Effector CD4-positive, alpha-beta T cell (primary cell): ENCODE measurements at regions not wholly inside any gene's neighbourhood (a gene's known extent, or its start where the extent isn't known, plus 50 kb on each side); places are given as distances from the start of the nearest gene placed in this dataset.
"Not testable (repeated sequence)": the region's sequence is repeated elsewhere in the genome, so short reads cannot be mapped to it uniquely, and the experiment has no call there.

Source experiments
- DNase-seq: peaks from one replicate; pipeline ENCODE4 v3.0.0-alpha.2; 2020

- no peak for DNase-seq
These were observed 443.9 kb downstream of the BUD13 start for GRCh38 chr11:116328851-116329250.

GRCh38 chr11:116328391-116328790 is 444.4 kb downstream of the BUD13 start:
- DNase-seq: no peak

DNA sequence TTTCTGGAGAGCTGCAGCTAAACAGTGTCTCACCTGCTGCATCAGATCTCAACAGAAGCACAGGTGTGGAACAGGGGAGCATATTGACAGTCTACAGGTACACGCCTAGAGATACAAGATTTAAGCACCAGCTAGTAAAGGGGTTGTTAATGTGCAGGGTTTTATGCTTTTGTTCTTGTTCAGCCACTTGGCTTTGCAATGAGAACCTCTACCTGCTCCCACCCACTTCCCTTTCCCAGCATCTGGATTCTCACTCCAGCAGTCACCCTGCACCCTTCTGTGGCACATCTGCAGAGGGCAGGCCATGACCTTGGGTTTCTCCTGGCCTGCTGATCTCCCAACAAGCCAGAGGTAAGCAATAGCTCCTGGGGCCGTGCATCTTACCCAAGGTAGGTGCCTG is 446.6 kb downstream of the BUD13 start:
- DNase-seq: no peak

DNA sequence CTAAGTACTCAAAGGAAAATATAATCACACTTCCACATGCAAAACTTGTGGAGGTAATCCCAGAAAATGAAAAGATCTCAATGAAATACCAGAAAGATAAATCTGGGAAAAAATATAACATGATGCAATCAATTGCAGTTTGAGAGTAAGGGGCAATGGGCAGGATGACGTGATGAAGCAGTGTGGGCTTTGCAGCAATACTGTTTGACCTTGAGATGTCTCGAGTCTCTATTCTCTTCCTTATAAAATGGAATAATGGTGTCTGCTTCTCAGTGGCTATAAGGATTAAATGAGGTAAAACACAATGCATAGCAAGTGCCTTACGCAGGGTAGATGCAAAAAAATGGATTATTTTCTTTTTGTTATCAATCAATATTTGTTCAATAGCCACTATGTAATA is 447.5 kb downstream of the BUD13 start:
- DNase-seq: no peak

- not testable (repeated sequence) for DNase-seq
These were observed 448.7 kb downstream of the BUD13 start for GRCh38 chr11:116324077-116324476.

- DNase-seq: no peak
These were observed 455.6 kb downstream of the BUD13 start for GRCh38 chr11:116317212-116317611.

DNA sequence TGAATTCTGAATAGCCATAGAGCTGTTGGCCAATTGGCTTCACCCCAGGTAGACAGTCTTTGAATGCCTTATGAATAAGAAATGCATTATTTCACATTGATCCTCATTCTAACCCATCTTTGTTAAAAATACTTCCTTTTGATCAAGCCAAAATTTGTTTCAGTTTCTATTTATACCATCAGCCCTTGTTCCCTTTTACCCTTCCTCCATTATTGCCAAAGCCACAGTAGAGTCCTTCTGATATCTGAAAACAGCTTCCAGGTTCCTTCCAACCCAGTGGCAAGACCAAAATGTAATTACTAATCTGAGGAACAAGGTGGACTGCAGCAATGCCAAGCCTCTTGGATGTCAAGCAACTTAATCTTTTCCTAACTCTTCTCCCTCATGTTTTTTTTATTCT is 458.8 kb downstream of the BUD13 start:
- no peak for DNase-seq

DNA sequence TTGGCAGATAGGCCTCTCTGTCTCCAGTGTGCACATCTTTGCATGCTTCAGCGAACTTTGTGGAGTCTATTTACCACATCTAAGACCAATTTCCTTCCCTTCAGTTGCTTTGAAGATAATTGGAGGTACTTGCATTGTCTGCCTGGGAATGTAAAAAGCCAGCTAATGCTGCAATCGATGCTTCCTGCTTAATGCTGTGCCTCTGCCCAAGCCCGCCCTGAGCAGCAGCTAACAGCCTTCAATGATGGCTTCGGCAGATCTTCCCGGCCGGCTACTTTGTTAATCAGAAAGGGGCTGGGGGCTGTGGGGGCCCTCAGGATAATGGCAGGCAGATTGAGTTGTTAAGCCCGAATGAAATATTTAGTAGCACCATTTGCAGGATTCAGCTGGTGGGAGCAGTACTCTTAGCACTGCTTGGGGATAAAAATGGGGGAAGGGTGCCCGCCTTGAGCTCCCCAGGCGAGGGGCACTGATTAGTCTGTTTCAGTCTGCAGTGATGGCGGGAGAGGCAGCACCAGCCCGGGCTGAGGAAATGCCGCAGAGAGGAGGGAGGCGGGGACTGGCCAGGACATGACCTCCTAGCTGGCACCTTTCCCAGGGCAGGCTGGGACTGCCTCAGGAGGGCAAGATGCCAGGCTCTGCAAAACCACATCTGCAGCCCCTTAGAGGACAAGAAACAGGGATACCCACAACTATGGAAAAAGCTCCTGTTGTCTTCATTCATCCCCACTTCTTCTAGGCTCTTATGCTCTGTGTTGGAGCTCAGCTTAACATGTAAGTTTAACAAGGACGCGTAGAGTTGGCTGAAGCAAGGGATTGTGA is 460.0 kb downstream of the BUD13 start:
- DNase-seq: no peak

- DNase-seq: no peak
These were observed 461.6 kb downstream of the BUD13 start for GRCh38 chr11:116311206-116311605.

- no peak for DNase-seq
These were observed 462.1 kb downstream of the BUD13 start for GRCh38 chr11:116310698-116311097.

- no peak for DNase-seq
These were observed 462.6 kb downstream of the BUD13 start for GRCh38 chr11:116310226-116310625.

DNA sequence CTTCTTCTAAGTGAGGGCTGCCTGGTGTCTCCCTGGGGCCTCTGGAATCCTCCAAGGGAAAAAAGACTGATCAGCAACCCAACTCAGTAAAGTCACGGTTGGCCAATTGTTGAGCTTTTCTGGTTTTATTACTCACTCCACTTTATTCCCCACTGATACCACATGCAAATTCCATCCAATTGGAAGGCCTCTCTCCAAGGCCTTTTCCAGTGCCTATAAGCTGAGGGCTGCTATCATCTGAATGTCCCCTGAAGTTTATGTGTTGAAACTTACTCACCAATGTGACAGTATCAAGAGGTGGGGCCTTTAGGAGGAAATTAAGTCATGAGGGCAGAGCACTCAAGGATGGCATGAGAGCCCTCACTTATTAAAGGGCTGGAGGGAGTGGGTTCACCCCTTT is 463.3 kb downstream of the BUD13 start:
- DNase-seq: no peak

DNA sequence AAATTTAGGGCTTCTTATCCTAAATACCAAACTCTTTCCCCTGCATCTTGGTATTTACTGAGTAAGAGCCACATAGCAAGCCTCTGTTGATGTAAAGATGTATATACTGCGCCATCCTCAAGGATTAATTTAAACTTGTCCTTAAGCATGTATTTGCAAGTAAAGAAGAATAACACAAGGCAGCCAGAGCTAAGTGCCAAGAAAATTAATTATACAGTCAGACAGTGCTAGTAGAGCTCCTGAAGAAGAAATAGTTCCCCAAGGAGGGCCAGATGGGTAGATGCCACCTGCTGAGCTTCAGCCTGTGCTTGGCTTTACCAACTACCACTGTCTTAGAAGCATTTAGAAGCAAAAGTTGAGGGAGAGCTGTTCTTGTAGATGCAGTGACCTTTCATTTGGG is 470.0 kb downstream of the BUD13 start:
- no peak for DNase-seq

DNA sequence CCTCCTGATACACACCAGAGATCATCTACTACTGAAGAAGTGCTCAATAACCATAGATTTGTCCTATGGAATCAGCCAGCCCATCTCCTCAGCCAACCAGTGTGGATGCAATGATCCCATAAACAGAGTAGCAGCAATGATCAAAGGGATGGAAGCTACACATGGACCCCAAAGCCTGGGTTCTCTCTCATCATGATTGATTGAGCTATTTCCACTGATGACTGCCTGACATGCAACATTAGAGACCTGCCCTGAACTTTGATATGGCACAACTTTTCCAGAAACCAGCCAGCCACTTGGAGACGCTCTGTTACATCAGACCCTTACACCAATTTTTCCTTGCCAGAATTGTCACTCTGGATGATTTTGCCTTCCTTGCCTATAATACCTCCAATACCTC is 471.6 kb downstream of the BUD13 start:
- no peak for DNase-seq

DNA sequence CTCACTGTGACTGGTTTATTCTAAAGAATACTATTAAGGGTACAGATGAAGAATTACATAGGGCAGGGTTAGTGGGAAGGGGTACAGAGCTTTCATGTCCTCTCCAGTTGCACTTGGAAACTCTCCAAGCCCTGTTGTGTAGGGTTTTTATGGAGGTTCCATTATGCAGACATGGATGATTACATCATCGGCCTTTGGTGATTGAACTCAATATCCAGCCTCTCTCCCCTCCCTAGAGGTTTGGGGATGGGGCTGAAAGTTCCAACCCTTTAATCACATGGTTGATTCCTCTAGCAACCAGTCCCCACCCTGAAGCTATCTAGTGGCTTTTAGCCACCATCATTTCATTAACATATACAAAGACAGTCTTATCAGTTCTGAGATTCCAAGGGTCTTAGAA is 472.6 kb downstream of the BUD13 start:
- DNase-seq: no peak

DNA sequence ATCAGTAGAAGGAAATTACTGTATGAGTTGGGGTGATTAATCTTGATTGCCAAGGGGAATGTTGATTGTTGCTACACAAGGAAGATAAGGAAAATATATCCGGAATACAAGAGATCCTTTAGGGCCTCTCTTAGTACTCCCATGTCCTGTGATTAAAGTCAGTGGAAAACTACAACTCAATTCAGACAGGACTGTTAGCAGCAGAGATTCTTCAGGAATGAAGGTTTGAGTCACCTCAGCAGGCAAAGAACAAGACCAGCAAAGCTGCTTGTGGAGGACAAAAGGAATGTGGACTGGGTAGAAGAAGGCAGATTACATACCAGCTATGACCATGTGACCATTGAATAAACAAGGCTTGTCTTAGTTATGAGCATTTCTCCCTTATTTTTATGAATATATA is 478.2 kb downstream of the BUD13 start:
- no peak for DNase-seq

DNA sequence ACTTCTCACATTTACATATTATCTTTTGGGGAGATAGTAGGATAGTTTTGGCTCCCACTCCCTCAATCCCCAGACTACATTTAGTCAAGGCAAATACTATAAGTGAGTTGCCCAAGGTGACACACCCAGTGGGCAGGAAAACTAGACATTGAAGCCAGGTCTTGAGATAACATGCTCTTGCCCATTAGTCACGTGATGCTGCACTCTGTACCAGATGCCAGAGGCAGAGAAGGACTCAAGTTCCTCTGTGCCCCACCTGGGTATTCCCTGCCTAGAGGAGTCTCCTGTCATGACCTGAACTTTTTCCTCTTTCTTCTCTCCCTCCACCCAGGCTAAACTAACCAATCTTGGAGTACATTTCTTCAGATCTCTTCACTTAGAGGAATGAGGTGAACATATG is 484.9 kb downstream of the BUD13 start:
- no peak for DNase-seq

DNA sequence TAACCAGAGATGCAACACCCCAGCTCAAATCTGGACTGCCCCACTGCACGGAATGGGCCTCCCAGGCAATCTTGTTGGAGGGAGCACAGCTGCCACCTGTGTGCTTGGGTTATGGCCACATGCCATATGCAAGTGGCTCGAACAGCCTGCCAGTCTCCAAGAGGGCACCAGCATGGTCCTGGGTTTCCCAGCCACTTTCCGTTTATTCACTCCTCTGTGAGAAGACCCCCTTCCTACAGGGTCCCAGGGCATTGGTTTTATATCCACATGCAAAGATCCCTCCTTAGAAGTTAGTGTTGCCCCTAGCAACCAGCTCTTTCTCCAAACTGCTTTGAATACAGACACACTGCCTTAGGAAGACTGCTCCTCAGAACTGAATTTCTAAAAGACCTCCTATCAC is 487.8 kb downstream of the BUD13 start:
- no peak for DNase-seq

DNA sequence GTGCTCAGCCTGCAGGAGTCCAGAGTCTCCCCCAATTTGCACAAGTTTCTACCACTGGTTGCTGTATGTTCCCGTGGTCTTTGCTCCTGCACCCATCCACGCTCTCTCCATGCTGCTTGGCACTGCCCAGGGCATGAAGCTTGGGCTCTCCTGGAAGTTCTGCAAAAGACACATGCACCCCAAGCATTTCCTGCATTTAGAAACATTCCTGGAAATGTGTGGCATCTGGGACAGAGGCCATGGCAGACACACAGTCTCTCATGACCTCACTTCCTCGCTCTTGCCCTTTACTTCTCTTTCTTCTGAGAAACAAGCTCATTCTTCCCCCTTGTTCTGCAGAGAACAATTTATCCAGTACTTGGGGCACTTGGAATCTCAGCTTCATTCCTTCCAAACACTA is 489.5 kb downstream of the BUD13 start:
- no peak for DNase-seq

GRCh38 chr11:116282481-116282880 is 490.3 kb downstream of the BUD13 start:
- DNase-seq: no peak

GRCh38 chr11:116281173-116282160 is 491.3 kb downstream of the BUD13 start:
- DNase-seq: no peak

- DNase-seq: no peak
These were observed 493.3 kb downstream of the BUD13 start for GRCh38 chr11:116279511-116279910.

DNA sequence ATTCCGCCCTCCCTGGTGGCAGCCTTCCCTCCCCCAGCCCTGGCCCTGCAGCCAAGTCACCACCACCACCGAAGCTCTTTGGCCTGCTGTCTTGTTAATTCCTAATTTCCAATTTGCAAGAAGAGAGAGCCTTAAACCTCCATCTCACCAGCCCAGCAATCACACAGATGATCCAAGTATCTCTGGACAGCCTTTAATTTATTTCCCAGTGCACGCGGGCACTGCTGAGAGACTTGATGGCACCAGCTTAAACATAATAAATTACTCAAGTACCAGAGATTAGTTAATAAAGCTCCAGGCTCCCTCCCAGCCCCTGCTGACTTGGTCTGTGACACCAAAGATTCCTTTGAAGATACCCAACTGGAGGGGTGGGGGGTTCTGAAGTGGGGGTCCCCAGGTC is 494.7 kb downstream of the BUD13 start:
- DNase-seq: no peak
